Trophoblast cell (in vitro differentiated cells and primary cell): ENCODE measurements at regions not wholly inside any gene's neighbourhood (a gene's known extent, or its start where the extent isn't known, plus 50 kb on each side); places are given as distances from the start of the nearest gene placed in this dataset.

Source experiments
- DNase-seq, 2 donors: peaks; one replicate each; pipeline ENCODE4 v3.0.0-alpha.2; 2016
- H2AFZ ChIP-seq: 2 replicates; pipeline ENCODE4 v1.6.1; 2013; ENCODE audit warnings: low read length, moderate library complexity, mild to moderate bottlenecking; ENCODE audit not compliant: insufficient read depth, poor library complexity
- H2AK5ac ChIP-seq: 2 replicates; pipeline ENCODE4 v1.6.1; 2013; ENCODE audit warnings: mild to moderate bottlenecking, low read length
- H2BK120ac ChIP-seq: 2 replicates; pipeline ENCODE4 v1.6.1; 2013; ENCODE audit warnings: low read length, mild to moderate bottlenecking, moderate library complexity; ENCODE audit not compliant: insufficient read depth, poor library complexity
- H2BK12ac ChIP-seq: 2 replicates; pipeline ENCODE4 v1.6.1; 2013; ENCODE audit warnings: mild to moderate bottlenecking, low read length, moderate library complexity
- H2BK5ac ChIP-seq: 2 replicates; pipeline ENCODE4 v1.6.1; 2013; ENCODE audit warnings: low read length, low read depth, moderate library complexity, mild to moderate bottlenecking; ENCODE audit not compliant: poor library complexity
- H3K14ac ChIP-seq: 2 replicates; pipeline ENCODE4 v1.6.1; 2013; ENCODE audit warnings: mild to moderate bottlenecking, low read length
- H3K18ac ChIP-seq: 2 replicates; pipeline ENCODE4 v1.6.1; 2013; ENCODE audit warnings: mild to moderate bottlenecking, low read length
- H3K23ac ChIP-seq: 2 replicates; pipeline ENCODE4 v1.6.1; 2013; ENCODE audit warnings: low read length
- H3K27ac ChIP-seq: 2 replicates; pipeline ENCODE4 v1.5.1; 2013; ENCODE audit warnings: low read depth, mild to moderate bottlenecking, inconsistent platforms, low read length, moderate library complexity
- H3K27me3 ChIP-seq: 2 replicates; pipeline ENCODE4 v1.6.1; 2013; ENCODE audit warnings: inconsistent platforms, mild to moderate bottlenecking, low read length, moderate library complexity; ENCODE audit not compliant: insufficient read depth
- H3K36me3 ChIP-seq, 2 experiments: 1 replicate in 1 of 2; 2 replicates in 1 of 2; pipeline ENCODE4 v1.6.1; 2013; ENCODE audit warnings: low read length in 2 of 2, mild to moderate bottlenecking in 2 of 2, moderate library complexity in 1 of 2; ENCODE audit not compliant: insufficient read depth in 2 of 2, control insufficient read depth in 1 of 2
- H3K4ac ChIP-seq: 2 replicates; pipeline ENCODE4 v1.6.1; 2013; ENCODE audit warnings: low read depth, mild to moderate bottlenecking, low read length, moderate library complexity
- H3K4me1 ChIP-seq, 2 experiments: 1 replicate in 1 of 2; 2 replicates in 1 of 2; pipeline ENCODE4 v1.6.1; 2013; ENCODE audit warnings: low read length in 2 of 2, mild to moderate bottlenecking in 2 of 2, moderate library complexity in 1 of 2; ENCODE audit not compliant: insufficient read depth in 2 of 2, control insufficient read depth in 1 of 2
- H3K4me2 ChIP-seq: 2 replicates; pipeline ENCODE4 v1.6.1; 2013; ENCODE audit warnings: inconsistent platforms, mild to moderate bottlenecking, low read length, moderate library complexity
- H3K4me3 ChIP-seq: 2 replicates; pipeline ENCODE4 v1.5.1; 2013; ENCODE audit warnings: mild to moderate bottlenecking, low read depth, low read length, inconsistent platforms
- H3K79me1 ChIP-seq: one replicate; pipeline ENCODE4 v1.6.1; 2013; ENCODE audit warnings: low read length
- H3K79me2 ChIP-seq: 2 replicates; pipeline ENCODE4 v1.6.1; 2013; ENCODE audit warnings: low read length, mild to moderate bottlenecking; ENCODE audit not compliant: control insufficient read depth, insufficient read depth, poor library complexity
- H3K9ac ChIP-seq: 2 replicates; pipeline ENCODE4 v1.6.1; 2013; ENCODE audit warnings: mild to moderate bottlenecking, low read length
- H3K9me3 ChIP-seq: 2 replicates; pipeline ENCODE4 v1.6.1; 2013; ENCODE audit warnings: low read depth, mild to moderate bottlenecking, control low read depth, inconsistent platforms, low read length; ENCODE audit not compliant: insufficient read depth
- H4K12ac ChIP-seq: 2 replicates; pipeline ENCODE4 v1.6.1; 2013; ENCODE audit warnings: low read depth, mild to moderate bottlenecking, low read length, moderate library complexity
- H4K8ac ChIP-seq: 2 replicates; pipeline ENCODE4 v1.6.1; 2013; ENCODE audit warnings: low read depth, mild to moderate bottlenecking, low read length, moderate library complexity
- H4K91ac ChIP-seq: one replicate; pipeline ENCODE4 v1.6.1; 2013; ENCODE audit warnings: low read depth, mild to moderate bottlenecking, low read length, moderate library complexity
- WGBS: extraction: QIAGEN DNeasy Blood & Tissue Kit; methylation state at CpG from one replicate; pipeline ENCODE4 v1.1.7; 2013; ENCODE audit warnings: missing lambda C conversion rate; ENCODE audit not compliant: insufficient read length, insufficient coverage; ENCODE audit errors: extremely low coverage; 5-methylcytosine and 5-hydroxymethylcytosine counted together

DNA sequence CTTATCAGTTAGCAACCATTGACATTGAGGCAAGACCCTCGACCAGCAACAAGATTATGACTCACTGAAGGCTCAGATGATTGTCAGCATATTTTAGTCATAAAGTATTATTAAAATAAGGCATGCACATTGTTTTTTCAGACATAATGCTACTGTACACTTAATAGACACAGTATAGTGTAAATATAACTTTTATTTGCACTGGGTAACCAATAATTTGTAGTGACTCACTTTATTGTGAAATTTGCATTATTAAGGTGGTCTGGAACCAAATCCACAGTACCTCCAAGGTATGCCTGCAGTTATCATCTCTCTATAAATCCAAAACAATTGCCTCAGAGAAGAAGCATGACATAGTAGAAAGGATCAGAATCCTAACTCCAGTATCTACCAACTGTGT lies 330.1 kb upstream of the SMIM31 start:
- Histone ChIP-seq H3K27ac (no peak overlapping the region), H2BK5ac (no peak overlapping the region), H3K36me3 (no peaks in the 10 kb centered on the region), H3K9ac (no peak overlapping the region), H3K4me1 (no peaks in the 10 kb centered on the region), H3K4me3 (no peak overlapping the region), H2BK12ac (no peak overlapping the region), H3K18ac (no peak overlapping the region), H3K79me1 (no peaks in the 10 kb centered on the region), H3K79me2 (no peaks in the 10 kb centered on the region), H3K4me2 (no peak overlapping the region), H4K91ac (no peak overlapping the region), H3K27me3 (no peaks in the 10 kb centered on the region), H3K14ac (no peak overlapping the region), H4K12ac (no peak overlapping the region), H2BK120ac (no peak overlapping the region), H2AFZ (no peak overlapping the region), H3K23ac (no peak overlapping the region), H3K9me3 (no peaks in the 10 kb centered on the region), H3K4ac (no peak overlapping the region), H2AK5ac (no peak overlapping the region), H4K8ac (no peak overlapping the region)
- WGBS: no CpG with 5 or more reads among the region's 1 CpG
- no peak for DNase-seq

- DNase-seq: no peak
- Histone ChIP-seq H3K36me3 (no peaks in the 10 kb centered on the region), H4K8ac (no peak overlapping the region), H3K27ac (no peak overlapping the region), H4K91ac (no peak overlapping the region), H3K4me1 (no peaks in the 10 kb centered on the region), H3K4me3 (no peak overlapping the region), H3K79me1 (no peaks in the 10 kb centered on the region), H2BK12ac (no peak overlapping the region), H2AK5ac (no peak overlapping the region), H3K9me3 (no peaks in the 10 kb centered on the region), H3K23ac (no peak overlapping the region), H3K79me2 (no peaks in the 10 kb centered on the region), H3K9ac (no peak overlapping the region), H2BK5ac (no peak overlapping the region), H3K4ac (no peak overlapping the region), H3K4me2 (no peak overlapping the region), H3K18ac (no peak overlapping the region), H2BK120ac (no peak overlapping the region), H3K27me3 (no peaks in the 10 kb centered on the region), H4K12ac (no peak overlapping the region), H3K14ac (no peak overlapping the region), H2AFZ (no peak overlapping the region)
- WGBS: no CpG with 5 or more reads among the region's 4 CpGs
Measured at GRCh38 chr4:164424846-164425245, 329.1 kb upstream of the SMIM31 start.

GRCh38 chr4:164428561-164428960 lies 325.4 kb upstream of the SMIM31 start:
- H3K27ac ChIP-seq: no peak overlapping the region
- H3K79me1 ChIP-seq: no peaks in the 10 kb centered on the region
- no peak overlapping the region for H3K9ac ChIP-seq

GRCh38 chr4:164438321-164438720 lies 315.6 kb upstream of the SMIM31 start:
- Histone ChIP-seq H3K27me3 (no peaks in the 10 kb centered on the region), H3K9ac (no peak overlapping the region), H2AK5ac (no peak overlapping the region), H3K27ac (no peak overlapping the region), H3K14ac (no peak overlapping the region), H3K79me1 (no peaks in the 10 kb centered on the region), H3K23ac (no peak overlapping the region), H4K8ac (no peak overlapping the region), H2BK120ac (no peak overlapping the region), H2AFZ (no peak overlapping the region), H4K12ac (no peak overlapping the region), H4K91ac (no peak overlapping the region), H3K9me3 (no peaks in the 10 kb centered on the region), H2BK12ac (no peak overlapping the region), H3K4ac (no peak overlapping the region), H3K18ac (no peak overlapping the region), H3K79me2 (no peaks in the 10 kb centered on the region), H3K36me3 (no peaks in the 10 kb centered on the region), H3K4me1 (no peaks in the 10 kb centered on the region), H3K4me2 (no peak overlapping the region), H2BK5ac (no peak overlapping the region), H3K4me3 (no peak overlapping the region)
- WGBS: no CpG with 5 or more reads among the region's 3 CpGs
- DNase-seq: peak in 1 of 2 donors; percentile 37

More at GRCh38 chr4:164428561-164428960, 325.4 kb upstream of the SMIM31 start:
- no CpG with 5 or more reads among the region's 2 CpGs for WGBS
- Histone ChIP-seq H3K79me2 (no peaks in the 10 kb centered on the region), H3K36me3 (no peaks in the 10 kb centered on the region), H3K9me3 (no peaks in the 10 kb centered on the region), H2AK5ac (no peak overlapping the region), H4K12ac (no peak overlapping the region), H3K4me2 (no peak overlapping the region), H2BK12ac (no peak overlapping the region), H3K4ac (no peak overlapping the region), H3K18ac (no peak overlapping the region), H2BK120ac (no peak overlapping the region), H3K4me3 (no peak overlapping the region), H3K4me1 (no peaks in the 10 kb centered on the region), H2BK5ac (no peak overlapping the region), H3K27me3 (no peaks in the 10 kb centered on the region), H4K8ac (no peak overlapping the region), H2AFZ (no peak overlapping the region), H4K91ac (no peak overlapping the region), H3K23ac (no peak overlapping the region), H3K14ac (no peak overlapping the region)
- peak; percentile 27 to 29 for DNase-seq
